ENCODE measurements at regions not wholly inside any gene's neighbourhood (a gene's known extent, or its start where the extent isn't known, plus 50 kb on each side); places are given as distances from the start of the nearest gene placed in this dataset.

- H3K27ac Mint-ChIP-seq: no peak overlapping the region
- peaks cover 14% of the 10 kb centered on the region for H3K27me3 Mint-ChIP-seq (ENCODE audit: low read depth)
- no peaks in the 10 kb centered on the region for H3K36me3 Mint-ChIP-seq (ENCODE audit: insufficient read depth in 2 of 2)
- H3K9me3 Mint-ChIP-seq: peaks cover 0 to 2% of the 10 kb centered on the region in 2 donors
- no peaks in the 10 kb centered on the region for H3K4me1 Mint-ChIP-seq (ENCODE audit: low read depth)
- DNase-seq (no peak), ATAC-seq (replicated peaks in 1 of 2) (no peak)
- no peak overlapping the region for H3K4me3 Mint-ChIP-seq
These were observed 98.5 kb upstream of the CTTNBP2NL start for GRCh38 chr1:112297536-112297935.

DNA sequence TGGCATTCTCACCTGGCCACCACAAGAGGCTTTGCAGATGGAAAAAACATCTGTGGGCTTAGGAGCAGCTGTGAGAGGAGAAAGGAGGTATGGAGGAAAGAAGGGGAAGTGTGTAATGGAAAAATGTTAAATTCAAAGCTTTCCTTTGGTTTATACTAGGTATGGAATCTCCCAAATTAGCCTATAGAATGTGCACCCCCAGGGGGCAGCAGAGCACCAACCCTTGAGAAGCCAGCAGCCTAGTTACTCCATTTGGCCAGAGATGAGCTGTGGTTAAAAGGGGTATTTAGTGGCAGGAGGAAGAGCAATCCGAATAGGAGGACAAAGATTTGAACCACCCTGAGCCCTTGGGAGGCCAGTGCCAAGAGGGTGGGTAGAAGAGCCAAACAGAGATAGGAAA is 97.5 kb upstream of the CTTNBP2NL start:
- Mint-ChIP-seq H3K27ac (no peak overlapping the region), H3K9me3 (peaks cover 0 to 2% of the 10 kb centered on the region in 2 donors), H3K4me3 (no peak overlapping the region), H3K36me3 (ENCODE audit: insufficient read depth in 2 of 2) (no peaks in the 10 kb centered on the region), H3K27me3 (ENCODE audit: low read depth) (peaks cover 14% of the 10 kb centered on the region), H3K4me1 (ENCODE audit: low read depth) (no peaks in the 10 kb centered on the region)
- no peak for ATAC-seq (replicated peaks in 1 of 2)
- DNase-seq: peak; percentile 21 to 28

DNA sequence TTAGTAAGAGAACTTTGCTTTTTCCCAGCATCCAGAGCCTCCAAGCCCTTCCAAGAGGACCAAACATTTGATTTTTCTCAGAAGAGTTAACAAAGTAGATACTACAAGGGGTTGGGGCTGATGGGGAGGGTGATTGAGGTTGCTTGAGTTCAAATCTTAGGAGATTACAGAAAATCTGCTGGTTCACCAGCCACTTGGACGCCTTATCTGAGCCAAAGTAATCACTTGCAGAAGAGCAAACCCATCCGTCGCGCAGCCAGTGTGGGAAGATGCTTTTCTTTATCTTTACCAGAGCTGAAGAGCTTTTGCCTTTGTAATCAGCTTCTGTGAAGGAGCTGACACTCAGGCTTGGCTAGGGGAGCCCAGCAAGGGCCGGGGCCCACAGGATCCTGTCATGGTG is 91.9 kb upstream of the CTTNBP2NL start:
- H3K9me3 Mint-ChIP-seq: no peaks in the 10 kb centered on the region
- H3K4me3 Mint-ChIP-seq: no peak overlapping the region
- no peak for DNase-seq
- no peak overlapping the region for H3K27ac Mint-ChIP-seq
- ATAC-seq (replicated peaks in 1 of 2): no peak
- H3K36me3 Mint-ChIP-seq (ENCODE audit: insufficient read depth in 2 of 2): no peaks in the 10 kb centered on the region
- H3K4me1 Mint-ChIP-seq (ENCODE audit: low read depth): no peaks in the 10 kb centered on the region
- peaks cover 38% of the 10 kb centered on the region for H3K27me3 Mint-ChIP-seq (ENCODE audit: low read depth)

DNA sequence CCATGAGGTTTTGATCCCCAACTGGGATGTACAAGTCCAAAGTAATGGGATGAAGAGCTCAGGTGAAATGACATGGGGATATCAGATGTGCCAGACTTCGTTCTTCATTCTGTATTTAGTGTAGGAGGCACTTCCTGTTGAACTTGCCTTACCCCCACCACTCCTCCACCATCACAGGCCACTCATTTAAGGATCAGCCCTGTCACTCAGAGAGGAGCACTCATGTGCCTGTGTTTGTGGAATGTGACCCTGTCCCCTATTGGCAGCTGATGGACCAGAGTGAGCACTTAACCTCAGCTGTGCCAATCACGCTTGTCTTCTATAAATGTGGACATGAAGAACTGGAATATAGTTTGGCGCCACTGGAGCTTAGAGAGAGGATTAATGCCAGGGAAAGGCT is 91.4 kb upstream of the CTTNBP2NL start:
- Mint-ChIP-seq H3K36me3 (ENCODE audit: insufficient read depth in 2 of 2) (no peaks in the 10 kb centered on the region), H3K9me3 (no peaks in the 10 kb centered on the region), H3K27ac (no peak overlapping the region), H3K4me3 (no peak overlapping the region), H3K4me1 (ENCODE audit: low read depth) (no peaks in the 10 kb centered on the region), H3K27me3 (ENCODE audit: low read depth) (peaks cover 33% of the 10 kb centered on the region)
- DNase-seq: no peak
- ATAC-seq (replicated peaks in 1 of 2): no peak

- DNase-seq (no peak), ATAC-seq (replicated peaks in 1 of 2) (no peak)
- no peaks in the 10 kb centered on the region for H3K4me1 Mint-ChIP-seq (ENCODE audit: low read depth)
- no peaks in the 10 kb centered on the region for H3K36me3 Mint-ChIP-seq (ENCODE audit: insufficient read depth in 2 of 2)
- H3K4me3 Mint-ChIP-seq: no peak overlapping the region
- no peak overlapping the region for H3K27ac Mint-ChIP-seq
- H3K9me3 Mint-ChIP-seq: no peaks in the 10 kb centered on the region
- H3K27me3 Mint-ChIP-seq (ENCODE audit: low read depth): peaks cover 49% of the 10 kb centered on the region
These were observed 88.0 kb upstream of the CTTNBP2NL start for GRCh38 chr1:112307930-112308591.

GRCh38 chr1:112308716-112309115 is 87.3 kb upstream of the CTTNBP2NL start:
- Mint-ChIP-seq H3K27me3 (ENCODE audit: low read depth) (peaks cover 49% of the 10 kb centered on the region), H3K36me3 (ENCODE audit: insufficient read depth in 2 of 2) (no peaks in the 10 kb centered on the region), H3K27ac (no peak overlapping the region), H3K4me1 (ENCODE audit: low read depth) (no peaks in the 10 kb centered on the region), H3K4me3 (no peak overlapping the region), H3K9me3 (no peaks in the 10 kb centered on the region)
- DNase-seq: no peak
- ATAC-seq (replicated peaks in 1 of 2): no peak

- Mint-ChIP-seq H3K27me3 (ENCODE audit: low read depth) (peaks cover 49% of the 10 kb centered on the region), H3K4me3 (no peak overlapping the region), H3K4me1 (ENCODE audit: low read depth) (no peaks in the 10 kb centered on the region), H3K9me3 (no peaks in the 10 kb centered on the region), H3K27ac (no peak overlapping the region), H3K36me3 (ENCODE audit: insufficient read depth in 2 of 2) (no peaks in the 10 kb centered on the region)
- ATAC-seq (replicated peaks in 1 of 2) (no peak), DNase-seq (no peak)
These were observed 86.5 kb upstream of the CTTNBP2NL start for GRCh38 chr1:112309499-112309898.

- H3K9me3 Mint-ChIP-seq: no peaks in the 10 kb centered on the region
- H3K4me3 Mint-ChIP-seq: no peak overlapping the region
- ATAC-seq (replicated peaks in 1 of 2) (no peak), DNase-seq (no peak)
- no peak overlapping the region for H3K27ac Mint-ChIP-seq
- no peaks in the 10 kb centered on the region for H3K36me3 Mint-ChIP-seq (ENCODE audit: insufficient read depth in 2 of 2)
- H3K27me3 Mint-ChIP-seq (ENCODE audit: low read depth): peaks cover 33% of the 10 kb centered on the region
- no peaks in the 10 kb centered on the region for H3K4me1 Mint-ChIP-seq (ENCODE audit: low read depth)
These were observed 83.7 kb upstream of the CTTNBP2NL start for GRCh38 chr1:112312315-112312714.

DNA sequence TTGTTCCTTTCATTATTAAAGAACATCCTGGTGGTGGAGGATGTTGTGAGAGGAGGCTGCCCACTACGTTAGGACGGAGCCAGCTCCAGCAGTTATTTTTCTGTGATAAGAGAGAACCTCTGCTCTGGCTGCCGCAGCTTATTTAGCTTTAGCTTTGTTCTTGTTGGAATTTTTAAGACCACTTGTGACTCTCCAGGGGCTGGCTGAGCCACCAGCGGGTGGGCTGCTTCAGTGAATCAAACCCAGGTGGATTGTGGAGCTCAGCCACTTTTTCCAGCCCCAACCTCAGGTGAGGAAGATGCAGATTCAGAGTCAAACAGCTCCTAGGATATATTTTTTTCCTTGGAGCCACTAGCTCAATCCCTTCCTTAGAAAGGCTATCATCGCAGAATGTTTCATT is 83.1 kb upstream of the CTTNBP2NL start:
- Mint-ChIP-seq H3K4me3 (no peak overlapping the region), H3K4me1 (ENCODE audit: low read depth) (no peaks in the 10 kb centered on the region), H3K27me3 (ENCODE audit: low read depth) (peaks cover 33% of the 10 kb centered on the region), H3K27ac (no peak overlapping the region), H3K36me3 (ENCODE audit: insufficient read depth in 2 of 2) (no peaks in the 10 kb centered on the region), H3K9me3 (no peaks in the 10 kb centered on the region)
- DNase-seq: no peak
- ATAC-seq (replicated peaks in 1 of 2): no peak

- DNase-seq: no peak
- Mint-ChIP-seq H3K27me3 (ENCODE audit: low read depth) (peaks cover 24% of the 10 kb centered on the region), H3K27ac (no peak overlapping the region), H3K4me3 (no peak overlapping the region), H3K36me3 (ENCODE audit: insufficient read depth in 2 of 2) (no peaks in the 10 kb centered on the region), H3K9me3 (no peaks in the 10 kb centered on the region), H3K4me1 (ENCODE audit: low read depth) (no peaks in the 10 kb centered on the region)
- ATAC-seq (replicated peaks in 1 of 2): no peak
These were observed 79.6 kb upstream of the CTTNBP2NL start for GRCh38 chr1:112316254-112316913.

DNA sequence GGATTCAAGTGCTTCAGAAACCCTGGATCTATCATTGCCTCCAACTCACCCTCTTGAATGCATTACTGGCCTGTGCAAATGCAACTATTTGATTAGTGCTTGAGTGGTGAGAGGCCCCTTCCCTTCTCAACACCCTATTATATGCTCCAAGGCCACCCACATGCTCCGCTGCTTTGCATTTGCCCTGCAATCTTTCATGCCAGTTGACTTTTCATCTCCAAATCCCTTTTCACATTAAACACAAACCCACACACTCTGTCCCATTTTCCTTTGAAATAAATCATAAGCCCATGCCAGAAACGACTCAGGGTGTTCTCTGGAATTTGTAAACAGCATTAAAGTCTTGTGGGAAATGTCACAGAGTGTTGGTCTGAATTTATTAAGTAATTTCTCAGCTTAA is 78.9 kb upstream of the CTTNBP2NL start:
- H3K36me3 Mint-ChIP-seq (ENCODE audit: insufficient read depth in 2 of 2): no peaks in the 10 kb centered on the region
- no peak for ATAC-seq (replicated peaks in 1 of 2)
- H3K4me1 Mint-ChIP-seq (ENCODE audit: low read depth): no peaks in the 10 kb centered on the region
- DNase-seq: no peak
- H3K4me3 Mint-ChIP-seq: no peak overlapping the region
- peaks cover 19% of the 10 kb centered on the region for H3K27me3 Mint-ChIP-seq (ENCODE audit: low read depth)
- H3K9me3 Mint-ChIP-seq: no peaks in the 10 kb centered on the region
- H3K27ac Mint-ChIP-seq: no peak overlapping the region

GRCh38 chr1:112317611-112318062 is 78.4 kb upstream of the CTTNBP2NL start:
- Mint-ChIP-seq H3K4me1 (ENCODE audit: low read depth) (no peaks in the 10 kb centered on the region), H3K4me3 (no peak overlapping the region), H3K36me3 (ENCODE audit: insufficient read depth in 2 of 2) (no peaks in the 10 kb centered on the region), H3K27me3 (ENCODE audit: low read depth) (peaks cover 17% of the 10 kb centered on the region), H3K27ac (no peak overlapping the region), H3K9me3 (no peaks in the 10 kb centered on the region)
- DNase-seq (no peak), ATAC-seq (replicated peaks in 1 of 2) (no peak)

DNA sequence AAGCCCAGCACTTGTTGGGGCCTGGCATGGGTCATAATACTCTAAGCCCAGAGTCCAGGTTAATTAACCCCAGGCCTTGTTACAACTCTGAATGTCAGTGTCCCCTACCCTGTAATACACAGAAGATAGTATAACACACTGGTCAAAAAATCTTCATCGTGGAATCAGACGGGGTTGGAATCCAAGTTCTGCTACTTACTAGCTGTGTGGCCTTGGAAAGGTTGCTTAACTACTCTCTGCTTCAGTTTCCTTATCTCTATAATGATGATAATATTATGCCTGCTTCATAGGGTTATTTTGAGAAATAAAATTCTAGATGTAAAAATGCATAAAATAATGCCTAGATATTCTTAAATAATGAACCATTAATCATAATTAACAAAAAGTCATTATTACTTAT is 77.8 kb upstream of the CTTNBP2NL start:
- H3K4me1 Mint-ChIP-seq (ENCODE audit: low read depth): no peaks in the 10 kb centered on the region

More for the DNA sequence above, 77.8 kb upstream of the CTTNBP2NL start:
- ATAC-seq (replicated peaks in 1 of 2): no peak
- Mint-ChIP-seq H3K27me3 (ENCODE audit: low read depth) (peaks cover 17% of the 10 kb centered on the region), H3K36me3 (ENCODE audit: insufficient read depth in 2 of 2) (no peaks in the 10 kb centered on the region), H3K27ac (no peak overlapping the region), H3K4me3 (no peak overlapping the region), H3K9me3 (no peaks in the 10 kb centered on the region)
- no peak for DNase-seq
